HCT116 (cell line): ENCODE measurements at regions not wholly inside any gene's neighbourhood (a gene's known extent, or its start where the extent isn't known, plus 50 kb on each side); places are given as distances from the start of the nearest gene placed in this dataset.

ENCODE experiments used
- ATAC-seq: fragments of 200-7000 bp; cut with Tn5 transposase; 2 replicates; pipeline ENCODE4 v1.9.1; 2020; ENCODE audit warnings: mild to moderate bottlenecking, moderate library complexity
- BruUV-seq: library from RNA; stranded (reverse); fragments of 400-500 nt; replicated peaks from 2 replicates; lab custom pipeline; 2021; lab: Mats Ljungman, UMichigan
- CTCF ChIA-PET: fragments of 300-600 bp; sonication (Branson Sonifier 250); formaldehyde crosslinking; loops from one replicate; lab custom pipeline; 2021; ENCODE audit warnings: antibody characterized with exemption; lab: Charles Lee
- POLR2A ChIA-PET: fragments of 300-600, 350-600 bp; sonication (Branson Sonifier 250); formaldehyde crosslinking; loops from one replicate; lab custom pipeline; 2021; ENCODE audit warnings: antibody characterized with exemption; lab: Charles Lee
- RAD21 ChIA-PET, 2 experiments: fragments of 300-600 bp; sonication (Branson Sonifier 250); formaldehyde crosslinking; loops; one replicate each; lab custom pipeline; 2023; ENCODE audit warnings: low total read pairs in 2 of 2; ENCODE audit not compliant: uncharacterized antibody in 2 of 2, unreplicated experiment in 2 of 2, low non-redundant PET in 1 of 2; lab: Charles Lee
- DNase-seq: peaks from one replicate; pipeline ENCODE4 v3.0.0-alpha.2; 2010; ENCODE audit warnings: low read depth, low spot score
- H2AFZ ChIP-seq: fragments of 200-600 bp; shearing (Covaris generic), sonication (generic); 2 replicates; pipeline ENCODE4 v1.6.1; 2017; ENCODE audit warnings: low read depth, mixed run types, mixed read lengths, antibody characterized with exemption, low read length; ENCODE audit not compliant: poor library complexity, severe bottlenecking
- H3K27ac ChIP-seq: 2 replicates; pipeline ENCODE4 v1.5.1; 2012; ENCODE audit warnings: low read depth, low read length
- H3K27me3 ChIP-seq: fragments of 200-600 bp; sonication (generic); 2 replicates; pipeline ENCODE4 v1.6.1; 2016; ENCODE audit warnings: mixed run types, low read length, mixed read lengths; ENCODE audit not compliant: insufficient read depth
- H3K36me3 ChIP-seq, 2 experiments: fragments of 200-500 bp in 1 of 2; fragments of 200-600 bp in 1 of 2; sonication (Bioruptor generic) in 1 of 2; sonication (generic) in 1 of 2; 2 replicates each; pipeline versions ENCODE4 v1.5.1 to v1.6.1; 2014 to 2016; ENCODE audit warnings: low read length in 2 of 2, inconsistent platforms in 1 of 2, mixed read lengths in 1 of 2, mixed run types in 1 of 2; ENCODE audit not compliant: insufficient read depth in 2 of 2, control insufficient read depth in 1 of 2
- H3K4me1 ChIP-seq, 2 experiments: fragments of 200-600 bp in 1 of 2; sonication (generic) in 1 of 2; 2 replicates each; pipeline versions ENCODE4 v1.5.1 to v1.6.1; 2012 to 2017; ENCODE audit warnings: low read length in 2 of 2, inconsistent platforms in 1 of 2, mild to moderate bottlenecking in 1 of 2, mixed read lengths in 1 of 2, mixed run types in 1 of 2, moderate library complexity in 1 of 2; ENCODE audit not compliant: insufficient read depth in 2 of 2, control insufficient read depth in 1 of 2
- H3K4me2 ChIP-seq: fragments of 200-600 bp; sonication (generic); 2 replicates; pipeline ENCODE4 v1.6.1; 2017; ENCODE audit warnings: mixed run types, low read length, mixed read lengths
- H3K4me3 ChIP-seq, 2 experiments: fragments of 200-600 bp in 1 of 2; sonication (generic) in 1 of 2; replicated peaks in 1 of 2; 2 replicates each; pipeline ENCODE4 v1.5.1; 2011 to 2016; ENCODE audit warnings: low read length in 2 of 2, control low read depth in 1 of 2, low read depth in 1 of 2, mild to moderate bottlenecking in 1 of 2, mixed read lengths in 1 of 2, mixed run types in 1 of 2
- H3K79me2 ChIP-seq: fragments of 200-600 bp; sonication (generic); 2 replicates; pipeline ENCODE4 v1.6.1; 2017; ENCODE audit warnings: mild to moderate bottlenecking, mixed run types, low read length, moderate library complexity, mixed read lengths; ENCODE audit not compliant: insufficient read depth
- H3K9ac ChIP-seq: fragments of 200-600 bp; sonication (generic); 2 replicates; pipeline ENCODE4 v1.6.1; 2016; ENCODE audit warnings: low read length, mixed read lengths
- H3K9me2 ChIP-seq: fragments of 200-600 bp; sonication (generic), shearing (Covaris generic); 2 replicates; pipeline ENCODE4 v1.6.1; 2017; ENCODE audit warnings: mixed run types, mild to moderate bottlenecking, moderate library complexity; ENCODE audit not compliant: insufficient read depth
- H3K9me3 ChIP-seq, 2 experiments: fragments of 200-500 bp in 1 of 2; fragments of 200-600 bp in 1 of 2; sonication (Bioruptor generic) in 1 of 2; sonication (generic) in 1 of 2; 2 replicates each; pipeline ENCODE4 v1.6.1; 2014 to 2017; ENCODE audit warnings: low read length in 2 of 2, mixed read lengths in 2 of 2, inconsistent platforms in 1 of 2, low read depth in 1 of 2, mild to moderate bottlenecking in 1 of 2, mixed run types in 1 of 2, moderate library complexity in 1 of 2; ENCODE audit not compliant: control insufficient read depth in 1 of 2, insufficient read depth in 1 of 2
- H4K20me1 ChIP-seq: fragments of 200-600 bp; sonication (generic), shearing (Covaris generic); 2 replicates; pipeline ENCODE4 v1.6.1; 2017; ENCODE audit warnings: mixed run types, mild to moderate bottlenecking, moderate library complexity; ENCODE audit not compliant: insufficient read depth
- CEBPB ChIP-seq: IDR thresholded peaks from 2 replicates; pipeline ENCODE4 v1.6.1; 2012; ENCODE audit warnings: low read depth
- ELF1 ChIP-seq: IDR thresholded peaks from 2 replicates; pipeline ENCODE4 v1.6.1; 2012; ENCODE audit warnings: low read depth, borderline replicate concordance
- JUND ChIP-seq: IDR thresholded peaks from 2 replicates; pipeline ENCODE4 v1.6.1; 2012
- RAD21 ChIP-seq: IDR thresholded peaks from 2 replicates; pipeline ENCODE4 v1.6.1; 2012; ENCODE audit warnings: low read depth, mild to moderate bottlenecking
- TCF7L2 ChIP-seq: IDR thresholded peaks from 2 replicates; pipeline ENCODE4 v1.7.0; 2011; ENCODE audit warnings: borderline replicate concordance, inconsistent platforms; ENCODE audit not compliant: insufficient read depth, insufficient read length; ENCODE audit errors: extremely low read depth
- ZBTB33 ChIP-seq: IDR thresholded peaks from 2 replicates; pipeline ENCODE4 v1.6.1; 2011; ENCODE audit warnings: mild to moderate bottlenecking, low read length, moderate library complexity; ENCODE audit not compliant: insufficient replicate concordance; ENCODE audit errors: extremely low read depth
- intact Hi-C: fragments of 100-400 bp; cut with micrococcal nuclease; formaldehyde crosslinking; loops from 2 replicates; pipeline ENCODE4 v1.10.0; 2022

- TF ChIP-seq JUND (no peak), TCF7L2 (no peak)
These were observed 217.5 kb downstream of the KCTD12 start (continued) for GRCh38 chr13:76668716-76669115.

- TF ChIP-seq ELF1 (no peak), CEBPB (no peak), ZBTB33 (no peak), RAD21 (no peak), TCF7L2 (no peak)
- TF ChIP-seq, all 23 proteins: peak for 0
- Histone ChIP-seq H3K27me3 (0 out of 2 replicates have a peak, but pooled peaks cover 6% of the 10 kb centered on the region), H3K9me2 (no peaks in the 10 kb centered on the region), H3K4me2 (no peak overlapping the region), H3K79me2 (no peaks in the 10 kb centered on the region), H3K36me3 (no peaks in the 10 kb centered on the region), H2AFZ (no peak overlapping the region), H3K9ac (no peak overlapping the region), H4K20me1 (no peaks in the 10 kb centered on the region), H3K27ac (no peak overlapping the region), H3K4me3 (no peak overlapping the region), H3K4me1 (0 out of 4 replicates have a peak, but pooled peaks cover 0 to 3% of the 10 kb centered on the region in 2 experiments), H3K9me3 (no peaks in the 10 kb centered on the region)
- RAD21 ChIA-PET = no interaction called here
- ATAC-seq (no peak), DNase-seq (no peak)
- BruUV-seq = no TSS peak
- CTCF ChIA-PET = interaction anchor here (0.6 to 1.4 kb wide), 4 partner anchors 10 to 792 kb away, joined by 3 to 5 read pairs (median 4); no protein-coding TSS in a partner anchor
- POLR2A ChIA-PET = no interaction called here
- intact Hi-C loops = no loop called here
These were observed 218.1 kb downstream of the KCTD12 start for GRCh38 chr13:76668141-76668540.
